NB4 (cell line): ENCODE measurements at regions not wholly inside any gene's neighbourhood (a gene's known extent, or its start where the extent isn't known, plus 50 kb on each side); places are given as distances from the start of the nearest gene placed in this dataset.

Experiments
- TF ChIP-seq, protein P1 (sequence below): IDR thresholded peaks from one replicate; pipeline ENCODE4 v1.5.1; 2012; ENCODE audit warnings: low read depth, low read length
- TF ChIP-seq, protein P2 (sequence below): IDR thresholded peaks from 2 replicates; pipeline ENCODE4 v1.6.1; 2011; ENCODE audit warnings: low read depth, low read length

DNA sequence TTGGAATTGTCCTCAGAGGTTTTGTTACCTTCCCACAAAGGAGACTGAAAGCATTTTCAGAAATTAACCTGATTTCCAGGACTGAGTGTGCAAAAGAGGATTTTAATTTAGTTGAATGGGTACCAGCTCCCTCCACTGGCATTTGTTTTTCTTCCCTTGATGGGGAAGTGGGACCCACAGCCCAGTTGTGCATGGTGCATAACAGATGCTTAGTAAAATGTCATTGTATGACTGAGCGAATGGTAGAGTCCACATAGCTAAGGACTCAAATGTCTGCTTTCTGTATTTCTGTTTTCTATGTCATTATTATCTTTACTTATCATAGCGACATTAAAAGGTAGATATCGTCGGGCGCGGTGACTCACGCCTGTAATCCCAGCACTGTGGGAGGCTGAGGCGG lies 75.5 kb upstream of the RAPH1 start:
- TF ChIP-seq, protein P1, sequence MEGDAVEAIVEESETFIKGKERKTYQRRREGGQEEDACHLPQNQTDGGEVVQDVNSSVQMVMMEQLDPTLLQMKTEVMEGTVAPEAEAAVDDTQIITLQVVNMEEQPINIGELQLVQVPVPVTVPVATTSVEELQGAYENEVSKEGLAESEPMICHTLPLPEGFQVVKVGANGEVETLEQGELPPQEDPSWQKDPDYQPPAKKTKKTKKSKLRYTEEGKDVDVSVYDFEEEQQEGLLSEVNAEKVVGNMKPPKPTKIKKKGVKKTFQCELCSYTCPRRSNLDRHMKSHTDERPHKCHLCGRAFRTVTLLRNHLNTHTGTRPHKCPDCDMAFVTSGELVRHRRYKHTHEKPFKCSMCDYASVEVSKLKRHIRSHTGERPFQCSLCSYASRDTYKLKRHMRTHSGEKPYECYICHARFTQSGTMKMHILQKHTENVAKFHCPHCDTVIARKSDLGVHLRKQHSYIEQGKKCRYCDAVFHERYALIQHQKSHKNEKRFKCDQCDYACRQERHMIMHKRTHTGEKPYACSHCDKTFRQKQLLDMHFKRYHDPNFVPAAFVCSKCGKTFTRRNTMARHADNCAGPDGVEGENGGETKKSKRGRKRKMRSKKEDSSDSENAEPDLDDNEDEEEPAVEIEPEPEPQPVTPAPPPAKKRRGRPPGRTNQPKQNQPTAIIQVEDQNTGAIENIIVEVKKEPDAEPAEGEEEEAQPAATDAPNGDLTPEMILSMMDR = no peak
- TF ChIP-seq, protein P2, sequence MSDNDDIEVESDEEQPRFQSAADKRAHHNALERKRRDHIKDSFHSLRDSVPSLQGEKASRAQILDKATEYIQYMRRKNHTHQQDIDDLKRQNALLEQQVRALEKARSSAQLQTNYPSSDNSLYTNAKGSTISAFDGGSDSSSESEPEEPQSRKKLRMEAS = no peak
